Epithelial cell of esophagus (primary cell): ENCODE measurements at regions not wholly inside any gene's neighbourhood (a gene's known extent, or its start where the extent isn't known, plus 50 kb on each side); places are given as distances from the start of the nearest gene placed in this dataset.
"Not testable (repeated sequence)": the region's sequence is repeated elsewhere in the genome, so short reads cannot be mapped to it uniquely, and the experiment has no call there.

Experiments
- DNase-seq: peaks from one replicate; pipeline ENCODE4 v3.0.0; 2010; ENCODE audit warnings: low read depth
- H3K4me3 ChIP-seq: 2 replicates; pipeline ENCODE4 v1.5.1; 2011; ENCODE audit warnings: mild to moderate bottlenecking, low read length, control low read depth
- TF ChIP-seq, protein P1 (sequence below): IDR thresholded peaks from 2 replicates; pipeline ENCODE4 v1.5.1; 2011; ENCODE audit warnings: low read depth, mild to moderate bottlenecking, low read length, control low read depth, inconsistent platforms; ENCODE audit not compliant: insufficient read depth; ENCODE audit errors: missing control alignments

DNA sequence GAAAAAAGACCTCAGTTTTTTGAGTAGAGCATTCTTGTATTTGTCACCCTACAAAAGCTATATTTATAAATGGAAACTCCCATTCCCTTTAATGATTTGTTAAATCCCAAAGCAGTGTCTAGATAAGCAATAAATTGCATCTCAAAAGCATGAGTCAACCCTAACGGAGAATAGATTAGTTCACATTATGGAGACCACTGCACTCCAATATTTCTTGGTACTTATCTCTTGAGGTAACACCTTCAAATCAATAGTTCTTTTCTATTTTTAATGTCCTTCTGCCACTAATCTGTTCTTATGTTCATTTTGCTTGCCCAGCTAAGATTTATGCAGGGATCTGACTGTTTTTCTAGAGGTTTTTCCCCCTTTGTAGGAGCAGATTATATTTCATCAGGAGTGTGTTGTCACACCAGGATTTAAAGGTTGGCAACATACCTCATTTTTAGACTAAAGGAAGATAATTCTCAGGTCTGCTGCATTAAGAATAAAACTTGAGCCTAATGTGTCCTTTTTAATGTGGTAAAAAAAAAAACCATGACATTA lies 91.4 kb upstream of the ADGRG2 start:
- no peak overlapping the region for H3K4me3 ChIP-seq
- TF ChIP-seq, protein P1, sequence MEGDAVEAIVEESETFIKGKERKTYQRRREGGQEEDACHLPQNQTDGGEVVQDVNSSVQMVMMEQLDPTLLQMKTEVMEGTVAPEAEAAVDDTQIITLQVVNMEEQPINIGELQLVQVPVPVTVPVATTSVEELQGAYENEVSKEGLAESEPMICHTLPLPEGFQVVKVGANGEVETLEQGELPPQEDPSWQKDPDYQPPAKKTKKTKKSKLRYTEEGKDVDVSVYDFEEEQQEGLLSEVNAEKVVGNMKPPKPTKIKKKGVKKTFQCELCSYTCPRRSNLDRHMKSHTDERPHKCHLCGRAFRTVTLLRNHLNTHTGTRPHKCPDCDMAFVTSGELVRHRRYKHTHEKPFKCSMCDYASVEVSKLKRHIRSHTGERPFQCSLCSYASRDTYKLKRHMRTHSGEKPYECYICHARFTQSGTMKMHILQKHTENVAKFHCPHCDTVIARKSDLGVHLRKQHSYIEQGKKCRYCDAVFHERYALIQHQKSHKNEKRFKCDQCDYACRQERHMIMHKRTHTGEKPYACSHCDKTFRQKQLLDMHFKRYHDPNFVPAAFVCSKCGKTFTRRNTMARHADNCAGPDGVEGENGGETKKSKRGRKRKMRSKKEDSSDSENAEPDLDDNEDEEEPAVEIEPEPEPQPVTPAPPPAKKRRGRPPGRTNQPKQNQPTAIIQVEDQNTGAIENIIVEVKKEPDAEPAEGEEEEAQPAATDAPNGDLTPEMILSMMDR: no peak
- no peak for DNase-seq

DNA sequence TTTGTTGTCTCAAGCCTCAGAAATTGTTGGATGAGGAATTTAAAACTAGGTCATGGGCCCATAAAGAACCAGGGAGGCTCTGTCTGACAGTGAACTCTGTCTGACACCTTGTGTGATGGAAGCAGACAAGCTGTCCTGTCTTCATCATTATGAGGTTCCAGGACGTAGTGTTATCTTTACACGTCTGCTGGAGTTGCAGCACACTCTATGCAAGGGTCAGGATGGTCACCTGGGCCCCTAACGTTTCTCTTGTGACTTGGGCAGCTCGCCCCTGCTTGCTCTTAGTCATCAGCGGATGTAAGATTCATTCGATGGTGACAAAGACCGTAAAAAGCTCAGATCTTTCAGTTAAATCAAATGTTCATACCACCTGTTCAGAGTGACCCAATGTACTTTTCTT lies 92.0 kb upstream of the ADGRG2 start:
- no peak for DNase-seq
- TF ChIP-seq, protein P1: no peak
- H3K4me3 ChIP-seq: no peak overlapping the region

DNA sequence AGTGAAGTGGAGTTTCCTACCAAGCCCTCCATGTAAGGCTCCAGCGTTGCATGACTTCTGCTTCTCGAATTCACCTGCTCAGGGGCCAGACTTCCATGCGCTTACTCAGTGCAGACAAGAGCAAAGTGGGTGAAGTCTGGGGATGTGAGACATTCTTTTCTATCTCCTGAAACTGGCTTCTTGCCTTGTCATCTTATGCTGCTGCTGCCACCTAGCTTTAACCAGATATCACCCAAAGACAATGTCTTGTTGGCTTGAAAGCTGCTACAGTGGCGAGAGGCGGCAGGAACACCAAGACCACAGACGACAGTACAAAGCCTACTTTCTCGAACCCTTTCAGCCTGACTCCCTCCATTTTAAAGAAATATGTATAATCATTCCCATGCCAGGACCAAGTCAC lies 103.6 kb upstream of the ADGRG2 start:
- peak; percentile 43 for DNase-seq
- TF ChIP-seq, protein P1: peak; percentile 40
- no peak overlapping the region for H3K4me3 ChIP-seq

DNA sequence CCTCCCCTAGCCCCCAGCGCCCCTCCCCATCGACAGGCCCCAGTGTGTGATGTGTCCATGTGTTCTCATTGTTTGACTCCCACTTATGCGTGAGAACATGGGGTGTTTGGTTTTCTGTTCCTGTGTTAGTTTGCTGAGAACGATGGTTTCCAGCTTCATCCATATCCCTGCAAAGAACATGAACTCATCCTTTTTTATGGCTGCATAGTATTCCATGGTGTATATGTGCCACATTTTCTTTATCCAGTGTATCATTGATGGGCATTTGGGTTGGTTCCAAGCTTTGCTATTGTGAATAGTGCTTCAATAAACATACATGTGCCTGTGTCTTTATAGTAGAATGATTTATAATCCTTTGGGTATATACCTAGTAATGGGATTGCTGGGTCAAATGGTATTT lies 107.6 kb upstream of the ADGRG2 start:
- H3K4me3 ChIP-seq: not testable (repeated sequence)

DNA sequence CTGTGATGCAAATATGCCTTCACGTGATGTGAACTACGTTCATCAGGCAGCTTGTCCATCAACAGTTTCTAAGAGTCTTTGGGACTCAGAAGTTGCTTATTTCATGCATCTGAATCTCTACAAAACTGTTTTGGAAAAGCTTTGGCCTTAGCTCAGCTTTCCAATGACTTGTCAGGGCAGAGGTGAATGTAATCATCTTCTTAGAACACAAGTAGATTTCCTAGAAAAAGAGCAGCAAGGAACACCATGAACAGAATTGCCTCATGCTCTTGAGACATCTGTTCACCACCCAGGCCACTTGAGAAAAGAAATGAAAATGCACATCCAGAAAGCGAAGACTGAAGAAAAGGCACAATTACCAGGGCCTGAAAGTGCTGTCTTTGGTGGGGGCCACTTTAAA lies 105.8 kb upstream of the PDHA1 start:
- no peak overlapping the region for H3K4me3 ChIP-seq
- no peak for DNase-seq
- TF ChIP-seq, protein P1: no peak

More for the DNA sequence above, 107.6 kb upstream of the ADGRG2 start:
- DNase-seq: not testable (repeated sequence)

DNA sequence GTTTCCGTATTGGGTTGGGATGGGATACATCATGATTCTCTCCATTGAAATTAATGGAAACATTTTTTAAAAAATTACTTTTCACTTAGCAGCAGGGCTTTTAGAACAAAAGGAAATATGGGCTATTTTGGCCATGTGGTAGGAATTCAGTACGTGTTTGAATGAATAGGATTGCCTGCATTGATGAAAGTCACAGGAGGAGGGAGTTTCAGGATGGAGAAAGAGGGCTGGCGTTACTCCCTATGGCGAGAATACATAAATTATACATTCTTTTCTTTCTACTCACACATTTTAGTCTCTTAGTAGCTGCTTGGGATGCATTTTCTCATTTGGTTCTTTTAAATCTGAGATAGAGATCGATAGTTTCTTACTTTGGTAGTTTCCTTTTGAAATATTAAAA lies 100.3 kb upstream of the PDHA1 start:
- TF ChIP-seq, protein P1: no peak

DNA sequence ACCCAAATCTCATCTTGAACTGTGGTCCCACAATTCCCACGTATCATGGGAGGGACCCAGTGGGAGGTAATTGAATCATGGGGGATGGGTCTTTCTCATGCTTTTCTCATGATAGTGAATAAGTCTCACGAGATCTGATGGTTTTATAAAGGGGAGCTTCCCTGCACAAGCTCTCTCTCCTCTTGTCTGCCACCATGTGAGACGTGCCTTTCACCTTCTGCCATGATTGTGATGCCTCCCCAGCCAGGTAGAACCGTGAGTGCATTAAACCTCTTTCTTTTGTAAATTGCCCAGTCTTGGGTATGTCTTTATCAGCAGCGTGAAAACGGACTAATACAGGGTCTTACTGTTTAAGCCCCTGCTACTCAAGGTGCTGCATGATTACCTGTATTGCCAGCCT lies 98.8 kb upstream of the PDHA1 start:
- H3K4me3 ChIP-seq, DNase-seq: not testable (repeated sequence)

More for the DNA sequence above, 100.3 kb upstream of the PDHA1 start:
- H3K4me3 ChIP-seq: no peak overlapping the region
- no peak for DNase-seq

DNA sequence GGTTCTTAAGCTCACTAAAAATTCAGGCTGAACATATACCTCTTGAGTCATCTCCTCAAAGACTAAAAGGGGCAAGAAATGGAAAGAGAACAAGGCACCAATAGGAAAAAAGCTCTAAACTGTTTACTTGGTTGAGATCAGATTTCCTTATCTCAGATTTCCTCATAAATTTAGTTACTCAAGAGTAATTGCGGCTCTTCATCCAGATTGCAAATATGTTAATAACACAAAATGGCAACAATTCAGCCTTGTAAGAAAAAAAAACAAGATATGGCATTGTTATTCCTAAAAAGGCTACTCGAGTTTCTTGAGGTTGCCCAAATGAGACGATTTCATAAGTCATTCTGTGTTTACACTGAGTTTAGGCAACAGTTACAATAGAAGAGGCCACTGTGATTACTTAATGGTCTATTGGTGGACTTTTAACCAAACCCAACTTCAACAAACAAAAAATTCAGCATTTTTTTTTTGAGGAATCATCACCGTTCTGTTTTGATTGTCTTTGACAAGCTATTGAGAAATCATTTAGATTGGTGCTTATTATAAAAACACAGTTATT lies 97.9 kb upstream of the PDHA1 start:
- DNase-seq: no peak
- TF ChIP-seq, protein P1: no peak
- no peak overlapping the region for H3K4me3 ChIP-seq
